ENCODE measurements at regions not wholly inside any gene's neighbourhood (a gene's known extent, or its start where the extent isn't known, plus 50 kb on each side); places are given as distances from the start of the nearest gene placed in this dataset.

- TF ChIP-seq REL (CRISPR knock-in tag; conservative IDR thresholded peaks at IDR 0.05) (no peak), EED (CRISPR knock-in tag; IDR thresholded peaks at IDR 0.05) (no peak)
Observed at GRCh38 chr9:102202126-102202525, 463.7 kb upstream of the GRIN3A start (continued).

- Histone ChIP-seq H3K9me3 (ENCODE audit: low read length) (no peaks in the 10 kb centered on the region), H3K27me3 (ENCODE audit: control insufficient read depth in 1 of 2, insufficient read depth in 2 of 2, low read length in 2 of 2) (no peaks in the 10 kb centered on the region), H3K79me2 (ENCODE audit: insufficient read depth, low read length) (no peaks in the 10 kb centered on the region), H3K27ac (ENCODE audit: extremely low read length, insufficient read depth, low read length) (no peak overlapping the region), H4K20me1 (ENCODE audit: insufficient read depth, low read length) (no peaks in the 10 kb centered on the region), H2AFZ (ENCODE audit: low read length) (no peak overlapping the region), H3K9ac (ENCODE audit: insufficient read depth, low read depth, low read length) (no peak overlapping the region), H3K4me3 (replicated peaks in 1 of 3; ENCODE audit: insufficient read depth in 1 of 3, low read depth in 2 of 3, low read length in 3 of 3) (no peak overlapping the region), H3K4me2 (ENCODE audit: low read depth, low read length) (no peak overlapping the region), H3K36me3 (replicated peaks in 1 of 2; ENCODE audit: control insufficient read depth in 1 of 2, insufficient read depth in 2 of 2, low read length in 2 of 2) (no peaks in the 10 kb centered on the region), H3K4me1 (ENCODE audit: insufficient read depth, low read length) (no peaks in the 10 kb centered on the region; the same call in 1 of the 2 replicates)
- no peak for TF ChIP-seq HDAC6 (IDR thresholded peaks at IDR 0.05; ENCODE audit: low read depth, low read length)
- TF ChIP-seq ZNF839 (CRISPR knock-in tag; IDR thresholded peaks at IDR 0.05; ENCODE audit: borderline replicate concordance): no peak
- TF ChIP-seq MED13 (CRISPR knock-in tag; IDR thresholded peaks at IDR 0.05): no peak
- no peak for TF ChIP-seq GPN1 (CRISPR knock-in tag; IDR thresholded peaks at IDR 0.05; ENCODE audit: borderline replicate concordance)
- ChIA-PET CTCF (ENCODE audit: low intra/inter-chr PET ratio, low total read pairs) (no interaction called here), POLR2A (no interaction called here)
- no TSS peak for BruUV-seq (replicated peaks)
- FAIRE-seq: no peak
- no peak for ATAC-seq
- in situ Hi-C loops (cut with HindIII; ENCODE audit: extremely low pct_ligation_motif_present, low pct_unique_long_range_greater_than_20kb): no loop called here
- WGBS (ENCODE audit: low lambda C conversion rate): 0% methylated on average over 1 of the region's 1 CpG
- DNase-seq (ENCODE audit: low spot score): no peak
- intact Hi-C loops (cut with micrococcal nuclease; ENCODE audit: unreplicated experiment): no loop called here
Observed at GRCh38 chr9:102185962-102186361, 447.5 kb upstream of the GRIN3A start.

- in situ Hi-C loops (cut with HindIII; ENCODE audit: extremely low pct_ligation_motif_present, low pct_unique_long_range_greater_than_20kb): no loop called here
- ChIA-PET POLR2A (no interaction called here), CTCF (ENCODE audit: low intra/inter-chr PET ratio, low total read pairs) (no interaction called here)
- Histone ChIP-seq H3K36me3 (replicated peaks in 1 of 2; ENCODE audit: control insufficient read depth in 1 of 2, insufficient read depth in 2 of 2, low read length in 2 of 2) (no peaks in the 10 kb centered on the region), H3K27ac (ENCODE audit: extremely low read length, insufficient read depth, low read length) (no peak overlapping the region), H3K4me3 (replicated peaks in 1 of 3; ENCODE audit: insufficient read depth in 1 of 3, low read depth in 2 of 3, low read length in 3 of 3) (no peak overlapping the region), H3K4me1 (ENCODE audit: insufficient read depth, low read length) (no peaks in the 10 kb centered on the region; the same call in 1 of the 2 replicates), H3K9me3 (ENCODE audit: low read length) (no peaks in the 10 kb centered on the region), H4K20me1 (ENCODE audit: insufficient read depth, low read length) (no peaks in the 10 kb centered on the region), H3K9ac (ENCODE audit: insufficient read depth, low read depth, low read length) (no peak overlapping the region), H2AFZ (ENCODE audit: low read length) (no peak overlapping the region), H3K79me2 (ENCODE audit: insufficient read depth, low read length) (no peaks in the 10 kb centered on the region), H3K4me2 (ENCODE audit: low read depth, low read length) (no peak overlapping the region), H3K27me3 (ENCODE audit: control insufficient read depth in 1 of 2, insufficient read depth in 2 of 2, low read length in 2 of 2) (no peaks in the 10 kb centered on the region)
- ATAC-seq (no peak), FAIRE-seq (no peak), DNase-seq (ENCODE audit: low spot score) (no peak)
- intact Hi-C loops (cut with micrococcal nuclease; ENCODE audit: unreplicated experiment): no loop called here
- BruUV-seq (replicated peaks): no TSS peak
- 27% methylated on average over 2 of the region's 2 CpGs for WGBS (ENCODE audit: low lambda C conversion rate)
- TF ChIP-seq HNRNPLL (IDR thresholded peaks at IDR 0.05; ENCODE audit: low read depth, low read length, poor library complexity, severe bottlenecking) (no peak), ZBTB39 (CRISPR knock-in tag; IDR thresholded peaks at IDR 0.05) (no peak), MNT (IDR thresholded peaks at IDR 0.05) (no peak), ZNF160 (CRISPR knock-in tag; IDR thresholded peaks at IDR 0.05) (no peak), ZNF780A (CRISPR knock-in tag; IDR thresholded peaks at IDR 0.05) (no peak), TFE3 (CRISPR knock-in tag; IDR thresholded peaks at IDR 0.05) (no peak), MTA3 (CRISPR knock-in tag; IDR thresholded peaks at IDR 0.05) (no peak), ZSCAN31 (CRISPR knock-in tag; IDR thresholded peaks at IDR 0.05; ENCODE audit: low read depth) (no peak)
Observed at GRCh38 chr9:102185371-102185770, 446.9 kb upstream of the GRIN3A start.

All from HepG2 (cell line).